Effector memory CD8-positive, alpha-beta T cell (primary cell): ENCODE measurements at regions not wholly inside any gene's neighbourhood (a gene's known extent, or its start where the extent isn't known, plus 50 kb on each side); places are given as distances from the start of the nearest gene placed in this dataset.

Experiments
- ATAC-seq: fragments of 150-1000 bp; cut with Tn5 transposase; replicated peaks from 2 replicates; pipeline ENCODE4 v1.10.0; 2021; ENCODE audit warnings: mild to moderate bottlenecking, moderate library complexity
- DNase-seq, 3 experiments: peaks; one replicate each; pipeline ENCODE4 v3.0.0; 2021
- H3K27ac Mint-ChIP-seq, 2 donors: one replicate each; pipeline ENCODE4 v1.8.0; 2022; ENCODE audit warnings: mild to moderate bottlenecking in 2 of 2, mixed read lengths in 2 of 2, moderate library complexity in 2 of 2
- H3K27me3 Mint-ChIP-seq, 2 donors: one replicate each; pipeline ENCODE4 v1.8.0; 2022; ENCODE audit warnings: mixed read lengths in 2 of 2
- H3K36me3 Mint-ChIP-seq: one replicate; pipeline ENCODE4 v1.8.0; 2022; ENCODE audit warnings: mild to moderate bottlenecking, moderate library complexity, mixed read lengths; ENCODE audit not compliant: insufficient read depth
- H3K4me1 Mint-ChIP-seq, 2 donors: one replicate each; pipeline ENCODE4 v1.8.0; 2022; ENCODE audit warnings: low read depth in 2 of 2, mixed read lengths in 2 of 2
- H3K4me3 Mint-ChIP-seq, 2 donors: one replicate each; pipeline ENCODE4 v1.8.0; 2022; ENCODE audit warnings: mild to moderate bottlenecking in 2 of 2, mixed read lengths in 2 of 2, moderate library complexity in 2 of 2
- H3K9me3 Mint-ChIP-seq, 2 donors: one replicate each; pipeline ENCODE4 v1.8.0; 2022; ENCODE audit warnings: mixed read lengths in 2 of 2

DNA sequence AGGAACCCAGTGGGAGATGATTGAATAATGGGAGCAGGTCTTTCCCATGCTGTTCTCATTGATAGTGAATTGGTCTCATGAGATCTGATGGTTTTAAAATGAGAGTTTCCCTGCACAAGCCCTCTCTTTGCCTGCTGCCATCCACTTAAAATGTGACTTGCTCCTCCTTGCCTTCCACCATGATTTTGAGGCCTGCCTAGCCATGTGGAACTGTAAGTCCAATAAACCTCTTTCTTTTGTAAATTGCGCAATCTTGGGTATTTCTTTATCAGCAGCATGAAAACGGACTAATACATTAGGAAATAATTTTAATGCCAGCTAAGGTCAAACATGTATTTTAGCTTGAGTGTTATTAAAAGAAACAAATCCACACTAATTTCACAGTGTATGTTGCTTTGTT lies 517.6 kb upstream of the ALCAM start:
- Mint-ChIP-seq H3K4me1 (no peaks in the 10 kb centered on the region), H3K27me3 (no peaks in the 10 kb centered on the region), H3K36me3 (no peaks in the 10 kb centered on the region), H3K9me3 (peaks cover 0 to 5% of the 10 kb centered on the region in 2 donors), H3K27ac (no peak overlapping the region), H3K4me3 (no peak overlapping the region)
- no peak for ATAC-seq
- no peak for DNase-seq

DNA sequence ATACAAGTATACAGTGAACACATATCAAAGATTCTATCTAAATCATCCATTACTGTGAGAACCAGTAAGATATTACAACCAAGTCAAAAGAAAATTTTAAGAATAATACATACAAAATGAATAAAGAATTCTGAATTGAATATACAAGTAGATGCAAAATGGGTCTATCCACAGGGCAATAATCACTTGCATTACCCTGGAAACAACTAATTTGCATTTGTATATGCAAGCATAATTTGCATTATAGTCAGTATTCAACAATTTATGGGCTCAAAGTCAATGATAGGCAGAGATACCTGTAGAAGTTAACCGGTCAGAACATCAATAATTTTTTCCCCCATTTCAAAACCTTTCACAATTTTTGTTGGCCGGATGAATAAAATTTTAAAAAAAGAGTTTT lies 512.2 kb upstream of the ALCAM start:
- H3K9me3 Mint-ChIP-seq, result peaks cover 0 to 2% of the 10 kb centered on the region in 2 donors
- no peaks in the 10 kb centered on the region for H3K36me3 Mint-ChIP-seq
- H3K4me3 Mint-ChIP-seq, result no peak overlapping the region
- no peaks in the 10 kb centered on the region for H3K27me3 Mint-ChIP-seq
- H3K4me1 Mint-ChIP-seq, result no peaks in the 10 kb centered on the region
- no peak for DNase-seq
- H3K27ac Mint-ChIP-seq, result no peak overlapping the region
- ATAC-seq, result no peak

DNA sequence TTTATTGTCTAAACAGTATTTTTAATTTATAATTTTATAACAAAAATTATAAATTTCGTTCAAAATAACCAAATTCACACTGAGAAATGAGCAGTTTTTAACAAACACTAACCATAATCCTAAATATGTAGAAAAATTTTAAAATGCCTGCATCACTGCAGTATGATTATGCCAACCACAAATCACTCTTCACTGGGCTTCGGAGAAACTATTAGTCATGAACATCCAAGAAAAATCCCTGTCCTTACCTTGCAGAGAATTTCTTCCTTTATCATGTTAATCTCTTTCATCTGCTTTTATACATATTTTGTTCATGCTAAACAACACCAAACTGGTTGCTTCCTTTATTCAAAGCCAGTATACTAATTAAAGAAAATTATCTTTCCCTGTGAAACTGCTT lies 511.0 kb upstream of the ALCAM start:
- no peak for DNase-seq
- Mint-ChIP-seq H3K4me1 (no peaks in the 10 kb centered on the region), H3K4me3 (no peak overlapping the region), H3K36me3 (no peaks in the 10 kb centered on the region), H3K9me3 (peaks cover 0 to 2% of the 10 kb centered on the region in 2 donors), H3K27ac (no peak overlapping the region), H3K27me3 (no peaks in the 10 kb centered on the region)
- no peak for ATAC-seq

DNA sequence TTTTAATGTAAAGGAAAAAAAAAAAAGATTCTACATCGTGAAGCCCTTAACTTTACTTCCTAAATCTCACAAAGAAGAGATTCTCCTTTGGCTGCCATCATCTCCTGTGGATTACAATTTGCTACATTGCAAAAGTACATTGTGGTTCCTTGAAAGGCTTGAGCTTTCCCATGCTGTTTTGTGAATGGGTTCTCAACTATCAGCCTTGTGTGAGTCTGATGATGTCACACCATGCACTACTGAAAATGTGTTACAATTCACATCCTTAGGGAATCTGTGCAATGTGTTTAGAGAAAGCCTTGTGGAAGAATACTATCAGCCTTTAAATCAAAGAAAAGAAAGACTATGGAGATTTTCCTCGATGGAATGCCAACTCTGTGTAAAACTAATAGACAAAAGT lies 510.0 kb upstream of the ALCAM start:
- Mint-ChIP-seq H3K27me3 (no peaks in the 10 kb centered on the region), H3K36me3 (no peaks in the 10 kb centered on the region), H3K4me1 (no peaks in the 10 kb centered on the region), H3K4me3 (no peak overlapping the region), H3K9me3 (no peaks in the 10 kb centered on the region), H3K27ac (no peak overlapping the region)
- ATAC-seq, result no peak
- no peak for DNase-seq

DNA sequence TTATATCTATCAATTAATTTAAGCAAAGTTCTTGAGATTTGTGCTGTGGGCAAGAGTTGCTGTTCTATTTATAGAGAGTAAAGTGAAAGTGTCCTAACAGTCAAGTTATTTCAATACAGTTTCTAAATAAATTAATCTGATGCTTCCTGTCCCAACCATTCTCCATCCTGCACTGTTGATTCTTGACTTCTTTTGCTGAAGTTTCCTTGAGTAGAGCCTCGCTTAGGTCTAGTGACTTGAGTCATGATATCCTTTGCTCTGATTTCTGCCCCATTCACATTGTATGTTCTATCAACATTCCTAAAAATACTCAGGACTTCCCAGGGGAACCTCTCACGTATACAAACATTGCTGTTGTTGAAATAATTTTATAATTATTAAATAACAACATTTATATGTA lies 498.4 kb upstream of the ALCAM start:
- Mint-ChIP-seq H3K4me1 (no peaks in the 10 kb centered on the region), H3K27me3 (no peaks in the 10 kb centered on the region), H3K9me3 (no peaks in the 10 kb centered on the region), H3K27ac (no peak overlapping the region), H3K4me3 (no peak overlapping the region), H3K36me3 (no peaks in the 10 kb centered on the region)
- DNase-seq, result no peak
- no peak for ATAC-seq

DNA sequence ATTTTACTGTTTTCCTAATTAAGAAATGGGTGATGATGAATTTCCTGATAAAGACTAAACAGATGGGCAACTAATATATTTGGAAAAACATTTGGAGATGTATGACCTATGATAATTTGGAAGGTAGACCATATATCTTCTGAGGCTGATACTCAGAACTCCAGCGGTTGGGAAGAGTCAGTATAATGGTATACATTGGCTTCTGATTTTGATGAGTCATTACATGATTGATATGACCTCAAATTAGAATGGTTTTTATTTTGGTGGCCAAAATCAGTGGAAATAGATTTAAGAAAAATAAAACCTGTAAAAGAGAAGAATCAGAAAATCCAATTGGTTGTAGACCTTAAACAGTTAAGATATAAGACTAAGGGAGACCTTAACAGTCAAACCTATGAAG lies 496.4 kb upstream of the ALCAM start:
- H3K4me1 Mint-ChIP-seq, result no peaks in the 10 kb centered on the region
- H3K27me3 Mint-ChIP-seq, result no peaks in the 10 kb centered on the region
- H3K36me3 Mint-ChIP-seq, result no peaks in the 10 kb centered on the region
- H3K27ac Mint-ChIP-seq, result no peak overlapping the region
- ATAC-seq (no peak), DNase-seq (no peak)
- no peaks in the 10 kb centered on the region for H3K9me3 Mint-ChIP-seq
- no peak overlapping the region for H3K4me3 Mint-ChIP-seq

DNA sequence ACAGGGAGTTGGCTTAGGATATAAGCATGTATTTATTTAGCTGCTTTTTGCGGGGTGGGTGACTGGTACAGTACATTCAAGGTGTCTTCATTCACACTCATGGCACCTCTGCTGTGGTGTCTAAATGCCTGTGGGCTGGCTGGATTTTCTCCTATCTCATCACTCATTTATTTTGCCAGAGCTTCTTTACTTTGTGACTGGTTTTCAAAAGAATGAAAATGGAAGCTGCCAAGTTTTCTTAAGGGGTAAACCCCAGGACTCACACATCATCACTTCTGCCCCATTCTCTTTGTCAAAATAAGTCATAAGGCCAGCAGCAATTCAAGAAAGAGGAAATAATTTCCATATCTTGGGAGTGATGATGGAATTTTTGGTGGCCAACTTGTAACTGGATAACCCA lies 493.4 kb upstream of the ALCAM start:
- ATAC-seq, result no peak
- H3K4me3 Mint-ChIP-seq, result no peak overlapping the region
- no peak overlapping the region for H3K27ac Mint-ChIP-seq
- no peaks in the 10 kb centered on the region for H3K9me3 Mint-ChIP-seq
- H3K4me1 Mint-ChIP-seq, result no peaks in the 10 kb centered on the region
- no peak for DNase-seq
- H3K36me3 Mint-ChIP-seq, result no peaks in the 10 kb centered on the region
- H3K27me3 Mint-ChIP-seq, result no peaks in the 10 kb centered on the region

DNA sequence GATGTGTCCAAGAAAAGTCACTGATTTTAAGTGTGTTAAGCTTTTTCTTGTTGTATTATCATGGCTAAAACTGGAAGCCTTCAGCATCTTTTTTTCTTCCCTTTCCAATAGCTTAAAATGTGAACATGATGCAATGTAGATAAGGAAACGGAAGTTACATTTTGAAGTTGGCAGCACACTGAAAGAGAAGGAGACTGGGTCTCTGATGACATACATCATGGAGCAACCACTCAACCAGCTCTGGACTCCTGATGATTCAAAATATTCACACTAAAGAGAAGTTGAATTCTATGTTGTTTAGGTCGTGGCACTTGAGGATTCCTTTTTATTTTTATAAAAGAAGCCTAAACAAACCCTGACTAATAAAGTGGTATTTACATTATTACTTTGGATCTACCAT lies 488.3 kb upstream of the ALCAM start:
- no peaks in the 10 kb centered on the region for H3K27me3 Mint-ChIP-seq
- H3K4me1 Mint-ChIP-seq, result no peaks in the 10 kb centered on the region
- no peak for DNase-seq
- no peak overlapping the region for H3K27ac Mint-ChIP-seq
- H3K9me3 Mint-ChIP-seq, result no peaks in the 10 kb centered on the region
- no peaks in the 10 kb centered on the region for H3K36me3 Mint-ChIP-seq
- no peak overlapping the region for H3K4me3 Mint-ChIP-seq
- no peak for ATAC-seq

DNA sequence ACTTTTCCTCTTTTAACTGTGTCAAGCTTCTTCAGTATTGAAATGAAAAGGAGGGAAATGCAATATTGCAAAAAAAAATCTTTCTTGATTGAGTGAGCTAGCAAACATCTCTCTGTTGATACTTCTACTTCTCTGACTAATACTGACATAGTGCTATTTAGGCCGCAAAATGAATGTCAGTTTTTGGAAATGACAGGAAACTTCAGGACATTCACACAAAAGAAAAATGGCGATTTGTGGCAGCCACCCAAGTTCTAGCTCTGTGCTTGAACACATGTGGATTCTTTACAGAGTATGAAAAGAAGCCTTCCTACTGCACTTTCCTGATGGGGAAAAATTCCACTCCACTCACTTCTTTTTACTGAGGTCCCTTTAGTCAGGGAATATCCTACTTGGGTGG lies 486.8 kb upstream of the ALCAM start:
- DNase-seq (no peak), ATAC-seq (no peak)
- no peaks in the 10 kb centered on the region for H3K9me3 Mint-ChIP-seq
- no peaks in the 10 kb centered on the region for H3K27me3 Mint-ChIP-seq
- no peak overlapping the region for H3K27ac Mint-ChIP-seq
- no peaks in the 10 kb centered on the region for H3K36me3 Mint-ChIP-seq
- no peaks in the 10 kb centered on the region for H3K4me1 Mint-ChIP-seq
- H3K4me3 Mint-ChIP-seq, result no peak overlapping the region

DNA sequence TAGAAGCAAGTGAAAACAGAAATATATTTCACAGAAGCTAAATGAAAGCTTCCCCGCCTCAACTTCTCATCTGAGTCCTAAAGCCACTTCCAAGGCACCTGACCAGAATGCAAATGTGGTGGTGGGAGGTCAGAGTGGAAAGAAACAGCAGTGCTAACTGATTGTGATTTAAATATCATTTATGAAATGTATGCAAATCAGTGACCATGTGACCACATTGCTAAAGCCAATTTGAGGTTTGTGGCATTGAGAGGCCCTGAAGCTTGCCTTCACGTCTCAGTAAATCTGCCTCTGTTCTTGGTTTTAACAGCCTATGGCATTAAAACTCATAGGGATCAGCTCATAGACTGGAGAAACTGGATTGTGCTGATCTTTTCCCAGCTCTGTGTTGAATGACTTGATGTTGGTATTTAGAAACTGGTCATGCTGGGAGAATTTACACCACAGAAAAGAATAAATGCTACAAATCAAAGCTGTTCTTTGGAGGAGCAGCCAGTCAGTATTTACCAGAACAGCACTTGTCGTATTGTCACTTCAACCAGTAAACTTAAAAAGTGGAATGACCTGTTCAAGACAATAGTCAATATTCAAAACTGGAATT lies 481.4 kb upstream of the ALCAM start:
- ATAC-seq (no peak), DNase-seq (no peak)
- no peaks in the 10 kb centered on the region for H3K4me1 Mint-ChIP-seq
- H3K36me3 Mint-ChIP-seq, result no peaks in the 10 kb centered on the region
- no peak overlapping the region for H3K27ac Mint-ChIP-seq
- no peaks in the 10 kb centered on the region for H3K9me3 Mint-ChIP-seq
- H3K27me3 Mint-ChIP-seq, result no peaks in the 10 kb centered on the region
- no peak overlapping the region for H3K4me3 Mint-ChIP-seq

DNA sequence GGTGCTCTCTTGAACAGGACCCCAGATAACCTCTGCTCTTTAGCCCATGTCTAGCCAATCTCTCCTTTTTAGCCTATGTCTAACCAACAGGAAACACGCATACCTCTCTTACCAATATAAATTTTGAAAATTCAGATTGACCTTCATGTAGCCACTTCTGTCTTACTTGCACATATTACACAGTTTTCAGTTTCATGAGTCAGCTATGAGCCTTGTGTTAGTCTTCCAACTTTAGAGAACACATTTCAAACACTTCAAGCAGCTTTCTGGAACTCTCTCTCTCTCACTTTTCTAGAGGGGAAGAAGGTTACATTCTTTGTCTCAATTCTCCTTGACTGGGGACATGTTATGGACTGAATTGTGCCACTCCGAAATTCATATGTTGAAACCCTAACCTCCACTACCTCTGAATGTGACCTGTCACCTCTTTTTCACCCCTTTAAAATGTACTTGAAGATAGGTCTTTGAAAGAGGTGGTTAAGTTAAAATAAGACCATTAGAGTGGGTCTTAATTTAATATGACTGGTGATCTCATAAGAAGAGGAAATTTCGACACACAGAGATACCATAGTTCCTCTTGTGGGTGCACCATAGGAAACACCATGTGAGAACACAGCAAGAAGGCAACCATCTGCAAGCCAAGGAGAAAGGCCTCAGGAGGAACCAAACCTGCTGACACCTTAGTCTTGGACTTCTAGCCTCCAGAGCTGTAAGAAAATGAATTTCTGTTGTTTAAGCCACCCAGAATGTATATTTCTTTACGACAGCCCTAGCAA lies 480.3 kb upstream of the ALCAM start:
- Mint-ChIP-seq H3K36me3 (no peaks in the 10 kb centered on the region), H3K9me3 (no peaks in the 10 kb centered on the region), H3K27me3 (no peaks in the 10 kb centered on the region), H3K4me3 (no peak overlapping the region), H3K4me1 (no peaks in the 10 kb centered on the region), H3K27ac (no peak overlapping the region)
- ATAC-seq (no peak), DNase-seq (no peak)

DNA sequence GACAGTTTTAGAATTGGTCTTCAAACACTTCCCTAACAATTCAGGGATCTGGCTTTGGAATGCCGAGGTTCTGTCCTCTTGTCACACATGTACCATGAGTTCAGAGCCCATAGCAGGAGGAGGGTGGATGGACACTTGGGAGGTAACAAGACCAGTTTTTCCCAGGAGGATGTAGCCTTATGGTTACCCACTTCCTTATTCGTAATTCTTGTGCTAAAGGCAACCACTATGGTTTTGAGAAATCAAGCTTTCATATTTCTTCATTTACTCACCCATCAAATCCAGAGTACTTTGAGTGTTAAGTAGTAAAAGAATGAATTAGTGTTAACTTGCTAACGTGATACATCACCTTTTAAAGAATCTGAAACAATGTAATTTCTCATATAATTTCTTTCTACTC lies 479.6 kb upstream of the ALCAM start:
- no peak overlapping the region for H3K4me3 Mint-ChIP-seq
- no peaks in the 10 kb centered on the region for H3K4me1 Mint-ChIP-seq
- no peaks in the 10 kb centered on the region for H3K36me3 Mint-ChIP-seq
- no peak overlapping the region for H3K27ac Mint-ChIP-seq
- DNase-seq (no peak), ATAC-seq (no peak)
- H3K9me3 Mint-ChIP-seq, result no peaks in the 10 kb centered on the region
- H3K27me3 Mint-ChIP-seq, result no peaks in the 10 kb centered on the region

DNA sequence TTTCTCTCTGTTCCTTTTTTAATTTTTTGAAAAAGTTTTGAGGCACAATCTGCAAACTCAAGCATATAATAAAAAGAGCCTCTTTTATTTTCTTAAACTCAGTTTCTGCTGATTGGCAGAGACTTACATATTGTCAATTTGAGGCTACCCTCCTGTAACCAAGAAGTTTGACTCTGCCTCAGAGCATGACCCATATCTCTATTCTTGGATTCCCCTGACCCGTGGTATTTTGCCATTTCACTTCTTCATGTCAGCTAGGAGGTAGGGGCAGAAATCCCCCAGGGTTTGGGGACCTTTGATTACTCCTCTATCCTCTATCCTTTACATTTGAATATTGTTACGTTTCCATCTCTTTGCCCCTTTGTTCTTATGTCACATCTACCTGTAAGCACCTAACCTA lies 479.1 kb upstream of the ALCAM start:
- H3K27ac Mint-ChIP-seq, result no peak overlapping the region
- no peaks in the 10 kb centered on the region for H3K9me3 Mint-ChIP-seq
- H3K36me3 Mint-ChIP-seq, result no peaks in the 10 kb centered on the region
- no peaks in the 10 kb centered on the region for H3K27me3 Mint-ChIP-seq
- DNase-seq (no peak), ATAC-seq (no peak)
- H3K4me1 Mint-ChIP-seq, result no peaks in the 10 kb centered on the region
- no peak overlapping the region for H3K4me3 Mint-ChIP-seq

DNA sequence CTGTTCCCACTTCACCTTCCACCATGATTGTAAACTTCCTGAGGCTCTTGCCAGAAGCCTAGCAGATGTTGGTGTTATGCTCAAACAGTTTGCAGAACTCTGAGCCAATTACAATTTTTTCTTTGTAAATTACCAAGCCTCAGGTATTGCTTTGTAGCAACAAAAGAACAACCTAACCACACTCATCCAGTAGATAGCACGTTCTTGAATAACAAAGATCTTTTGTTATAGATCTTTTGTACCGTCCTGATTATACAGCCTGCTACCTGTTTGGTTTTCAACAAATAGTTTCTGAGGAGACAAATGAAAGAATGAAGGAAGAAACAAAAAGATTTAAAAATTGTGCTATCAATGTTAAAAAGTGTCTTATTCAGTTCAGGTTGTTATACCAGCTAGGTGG lies 474.7 kb upstream of the ALCAM start:
- no peaks in the 10 kb centered on the region for H3K9me3 Mint-ChIP-seq
- H3K4me3 Mint-ChIP-seq, result no peak overlapping the region
- no peaks in the 10 kb centered on the region for H3K4me1 Mint-ChIP-seq
- no peak overlapping the region for H3K27ac Mint-ChIP-seq
- ATAC-seq (no peak), DNase-seq (no peak)
- H3K36me3 Mint-ChIP-seq, result no peaks in the 10 kb centered on the region
- H3K27me3 Mint-ChIP-seq, result no peaks in the 10 kb centered on the region
